CD14-positive monocyte (primary cell): ENCODE measurements at regions not wholly inside any gene's neighbourhood (a gene's known extent, or its start where the extent isn't known, plus 50 kb on each side); places are given as distances from the start of the nearest gene placed in this dataset.

Experiments used
- DNase-seq, 3 donors: peaks; one replicate each; pipeline ENCODE4 v3.0.0-alpha.2; 2011 to 2022
- H2AFZ ChIP-seq: 2 replicates; pipeline ENCODE4 v1.6.0; 2012; ENCODE audit warnings: mild to moderate bottlenecking, low read depth, low read length, inconsistent platforms; ENCODE audit not compliant: insufficient read depth, poor library complexity, severe bottlenecking
- H3K27ac ChIP-seq, 2 donors: 1 replicate in 1 of 2; 2 replicates in 1 of 2; pipeline ENCODE4 v1.5.1; 2012 to 2013; ENCODE audit warnings: low read length in 2 of 2, control low read depth in 1 of 2, inconsistent platforms in 1 of 2, low read depth in 1 of 2, mild to moderate bottlenecking in 1 of 2
- H3K27me3 ChIP-seq, 2 donors: one replicate each; pipeline versions ENCODE4 v1.6.0 to v1.6.1; 2011 to 2013; ENCODE audit warnings: low read length in 2 of 2; ENCODE audit not compliant: control insufficient read depth in 2 of 2, insufficient read depth in 2 of 2
- H3K36me3 ChIP-seq, 2 donors: replicated peaks in 1 of 2; 1 replicate in 1 of 2; 2 replicates in 1 of 2; pipeline versions ENCODE4 v1.5.1 to v1.6.1; 2012 to 2013; ENCODE audit warnings: low read length in 2 of 2, control low read depth in 1 of 2, inconsistent platforms in 1 of 2, mild to moderate bottlenecking in 1 of 2; ENCODE audit not compliant: insufficient read depth in 2 of 2, control insufficient read depth in 1 of 2
- H3K4me1 ChIP-seq, 2 donors: 1 replicate in 1 of 2; 2 replicates in 1 of 2; pipeline versions ENCODE4 v1.5.1 to v1.6.1; 2012 to 2013; ENCODE audit warnings: low read length in 2 of 2, control low read depth in 1 of 2, inconsistent platforms in 1 of 2, mild to moderate bottlenecking in 1 of 2, moderate library complexity in 1 of 2; ENCODE audit not compliant: insufficient read depth in 2 of 2, control insufficient read depth in 1 of 2
- H3K4me2 ChIP-seq: replicated peaks from 2 replicates; pipeline ENCODE3; 2012; ENCODE audit warnings: low read length, moderate library complexity, mild to moderate bottlenecking; ENCODE audit not compliant: poor library complexity, severe bottlenecking; ENCODE audit errors: extremely low read depth
- H3K4me3 ChIP-seq, 3 experiments: fragments of 200-600 bp in 1 of 3; sonication (generic) in 1 of 3; replicated peaks in 1 of 3; 1 replicate in 2 of 3; 2 replicates in 1 of 3; pipeline ENCODE4 v1.5.1; 2011 to 2013; ENCODE audit warnings: low read length in 3 of 3, mild to moderate bottlenecking in 3 of 3, control low read depth in 2 of 3, low read depth in 2 of 3, inconsistent platforms in 1 of 3, moderate library complexity in 1 of 3
- H3K79me2 ChIP-seq: 2 replicates; pipeline ENCODE4 v1.6.0; 2012; ENCODE audit warnings: mild to moderate bottlenecking, control low read depth, inconsistent platforms, low read length, moderate library complexity; ENCODE audit not compliant: insufficient read depth
- H3K9ac ChIP-seq: 2 replicates; pipeline ENCODE4 v1.6.0; 2017; ENCODE audit warnings: low read length, mild to moderate bottlenecking; ENCODE audit not compliant: insufficient read depth, poor library complexity, severe bottlenecking
- H3K9me3 ChIP-seq, 2 donors: replicated peaks in 1 of 2; 1 replicate in 1 of 2; 2 replicates in 1 of 2; pipeline versions ENCODE4 v1.5.1 to v1.6.1; 2012 to 2013; ENCODE audit warnings: low read length in 2 of 2, control low read depth in 1 of 2; ENCODE audit not compliant: control insufficient read depth in 1 of 2, insufficient read depth in 1 of 2
- H4K20me1 ChIP-seq: 2 replicates; pipeline ENCODE4 v1.6.0; 2012; ENCODE audit warnings: mild to moderate bottlenecking, low read length, control low read depth, moderate library complexity; ENCODE audit not compliant: insufficient read depth
- H3K27ac Mint-ChIP-seq, 7 donors: one replicate each; pipeline ENCODE4 v1.8.0; 2020; ENCODE audit warnings: mild to moderate bottlenecking in 7 of 7, mixed read lengths in 7 of 7, moderate library complexity in 6 of 7, inconsistent platforms in 2 of 7
- H3K27me3 Mint-ChIP-seq, 3 donors: one replicate each; pipeline ENCODE4 v1.8.0; 2021 to 2022; ENCODE audit warnings: low read depth in 3 of 3, mild to moderate bottlenecking in 3 of 3, mixed read lengths in 3 of 3, moderate library complexity in 3 of 3, inconsistent platforms in 1 of 3
- H3K36me3 Mint-ChIP-seq, 2 donors: one replicate each; pipeline ENCODE4 v1.8.0; 2020; ENCODE audit warnings: mixed read lengths in 2 of 2, inconsistent platforms in 1 of 2, mild to moderate bottlenecking in 1 of 2
- H3K4me1 Mint-ChIP-seq: one replicate; pipeline ENCODE4 v1.8.0; 2020; ENCODE audit warnings: mild to moderate bottlenecking, mixed read lengths
- H3K4me3 Mint-ChIP-seq, 2 donors: one replicate each; pipeline ENCODE4 v1.8.0; 2020; ENCODE audit warnings: mild to moderate bottlenecking in 2 of 2, mixed read lengths in 2 of 2, moderate library complexity in 1 of 2
- H3K9me3 Mint-ChIP-seq, 7 donors: one replicate each; pipeline ENCODE4 v1.8.0; 2020 to 2022; ENCODE audit warnings: mixed read lengths in 7 of 7, mild to moderate bottlenecking in 6 of 7, moderate library complexity in 6 of 7, inconsistent platforms in 2 of 7
- CTCF ChIP-seq: fragments of 200-600 bp; IDR thresholded peaks from one replicate; pipeline ENCODE4 v1.8.0; 2022; ENCODE audit warnings: antibody characterized with exemption, mild to moderate bottlenecking
- WGBS: methylation state at CpG from one replicate; pipeline ENCODE4 v1.1.5; 2013; ENCODE audit warnings: missing lambda C conversion rate; ENCODE audit not compliant: insufficient coverage; 5-methylcytosine and 5-hydroxymethylcytosine counted together
- intact Hi-C, 2 donors: fragments of 100-400 bp; cut with micrococcal nuclease; formaldehyde crosslinking; loops; one replicate each; pipeline versions ENCODE4 v1.15.0 to v1.15.1; 2023

- intact Hi-C loops: no loop called here
- Mint-ChIP-seq H3K27me3 (no peaks in the 10 kb centered on the region), H3K9me3 (peaks cover 0 to 6% (median 0%) of the 10 kb centered on the region in 7 donors), H3K27ac (no peak overlapping the region), H3K4me1 (no peaks in the 10 kb centered on the region), H3K36me3 (no peaks in the 10 kb centered on the region), H3K4me3 (no peak overlapping the region)
- TF ChIP-seq CTCF: no peak
- H3K9ac ChIP-seq: no peak overlapping the region
- no peaks in the 10 kb centered on the region for H3K4me1 ChIP-seq
- no peaks in the 10 kb centered on the region for H3K9me3 ChIP-seq
- no peak overlapping the region for H2AFZ ChIP-seq
- H3K4me3 ChIP-seq: no peak overlapping the region
- no peaks in the 10 kb centered on the region for H3K36me3 ChIP-seq
- no peak overlapping the region for H3K27ac ChIP-seq
- no peak for DNase-seq
- no CpG with 5 or more reads among the region's 4 CpGs for WGBS
- no peaks in the 10 kb centered on the region for H3K27me3 ChIP-seq
- no peaks in the 10 kb centered on the region for H3K79me2 ChIP-seq
- H4K20me1 ChIP-seq: no peaks in the 10 kb centered on the region
- no peak overlapping the region for H3K4me2 ChIP-seq
Observed at GRCh38 chrX:20973038-20973437, 401.2 kb upstream of the CNKSR2 start.

- Mint-ChIP-seq H3K36me3 (no peaks in the 10 kb centered on the region), H3K27me3 (no peaks in the 10 kb centered on the region), H3K4me1 (no peaks in the 10 kb centered on the region), H3K4me3 (no peak overlapping the region), H3K9me3 (peaks cover 0 to 6% (median 0%) of the 10 kb centered on the region in 7 donors), H3K27ac (no peak overlapping the region)
- no peak for TF ChIP-seq CTCF
- H3K9me3 ChIP-seq: no peaks in the 10 kb centered on the region
- H3K9ac ChIP-seq: no peak overlapping the region
- H3K79me2 ChIP-seq: no peaks in the 10 kb centered on the region
- H2AFZ ChIP-seq: no peak overlapping the region
- intact Hi-C loops: no loop called here
- H4K20me1 ChIP-seq: no peaks in the 10 kb centered on the region
- H3K36me3 ChIP-seq: no peaks in the 10 kb centered on the region
- no peak overlapping the region for H3K4me3 ChIP-seq
- 38% methylated on average over 1 of the region's 4 CpGs for WGBS
- no peaks in the 10 kb centered on the region for H3K27me3 ChIP-seq
- H3K4me1 ChIP-seq: no peaks in the 10 kb centered on the region
- no peak overlapping the region for H3K4me2 ChIP-seq
- DNase-seq: no peak
- no peak overlapping the region for H3K27ac ChIP-seq
Observed at GRCh38 chrX:20971250-20971649, 403.0 kb upstream of the CNKSR2 start.
